DND-41 (cell line): ENCODE measurements at regions not wholly inside any gene's neighbourhood (a gene's known extent, or its start where the extent isn't known, plus 50 kb on each side); places are given as distances from the start of the nearest gene placed in this dataset.

Experiments used
- EZH2 ChIP-seq: IDR thresholded peaks from 3 replicates; pipeline ENCODE4 v1.6.1; 2012; ENCODE audit warnings: borderline replicate concordance, low read depth, mild to moderate bottlenecking, moderate library complexity, low read length, inconsistent platforms; ENCODE audit not compliant: severe bottlenecking
- TF ChIP-seq, protein P1 (sequence below): IDR thresholded peaks from 2 replicates; pipeline ENCODE4 v1.5.1; 2012; ENCODE audit warnings: borderline replicate concordance, low read length, moderate library complexity, mild to moderate bottlenecking; ENCODE audit not compliant: poor library complexity, severe bottlenecking; ENCODE audit errors: extremely low read depth

GRCh38 chr7:93678185-93678584 lies 103.7 kb upstream of the CALCR start:
- TF ChIP-seq, protein P1, sequence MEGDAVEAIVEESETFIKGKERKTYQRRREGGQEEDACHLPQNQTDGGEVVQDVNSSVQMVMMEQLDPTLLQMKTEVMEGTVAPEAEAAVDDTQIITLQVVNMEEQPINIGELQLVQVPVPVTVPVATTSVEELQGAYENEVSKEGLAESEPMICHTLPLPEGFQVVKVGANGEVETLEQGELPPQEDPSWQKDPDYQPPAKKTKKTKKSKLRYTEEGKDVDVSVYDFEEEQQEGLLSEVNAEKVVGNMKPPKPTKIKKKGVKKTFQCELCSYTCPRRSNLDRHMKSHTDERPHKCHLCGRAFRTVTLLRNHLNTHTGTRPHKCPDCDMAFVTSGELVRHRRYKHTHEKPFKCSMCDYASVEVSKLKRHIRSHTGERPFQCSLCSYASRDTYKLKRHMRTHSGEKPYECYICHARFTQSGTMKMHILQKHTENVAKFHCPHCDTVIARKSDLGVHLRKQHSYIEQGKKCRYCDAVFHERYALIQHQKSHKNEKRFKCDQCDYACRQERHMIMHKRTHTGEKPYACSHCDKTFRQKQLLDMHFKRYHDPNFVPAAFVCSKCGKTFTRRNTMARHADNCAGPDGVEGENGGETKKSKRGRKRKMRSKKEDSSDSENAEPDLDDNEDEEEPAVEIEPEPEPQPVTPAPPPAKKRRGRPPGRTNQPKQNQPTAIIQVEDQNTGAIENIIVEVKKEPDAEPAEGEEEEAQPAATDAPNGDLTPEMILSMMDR, result no peak
- TF ChIP-seq EZH2, result no peak
